RCC 7860 (cell line): ENCODE measurements at regions not wholly inside any gene's neighbourhood (a gene's known extent, or its start where the extent isn't known, plus 50 kb on each side); places are given as distances from the start of the nearest gene placed in this dataset.
"Not testable (repeated sequence)": the region's sequence is repeated elsewhere in the genome, so short reads cannot be mapped to it uniquely, and the experiment has no call there.

Experiments
- DNase-seq: peaks from one replicate; pipeline ENCODE4 v3.0.0-alpha.2; 2015; ENCODE audit warnings: low spot score
- FAIRE-seq: peaks from 2 replicates; lab custom pipeline; 2012; peaks lifted over from hg19 to GRCh38; lab: Jason Lieb, UNC

DNA sequence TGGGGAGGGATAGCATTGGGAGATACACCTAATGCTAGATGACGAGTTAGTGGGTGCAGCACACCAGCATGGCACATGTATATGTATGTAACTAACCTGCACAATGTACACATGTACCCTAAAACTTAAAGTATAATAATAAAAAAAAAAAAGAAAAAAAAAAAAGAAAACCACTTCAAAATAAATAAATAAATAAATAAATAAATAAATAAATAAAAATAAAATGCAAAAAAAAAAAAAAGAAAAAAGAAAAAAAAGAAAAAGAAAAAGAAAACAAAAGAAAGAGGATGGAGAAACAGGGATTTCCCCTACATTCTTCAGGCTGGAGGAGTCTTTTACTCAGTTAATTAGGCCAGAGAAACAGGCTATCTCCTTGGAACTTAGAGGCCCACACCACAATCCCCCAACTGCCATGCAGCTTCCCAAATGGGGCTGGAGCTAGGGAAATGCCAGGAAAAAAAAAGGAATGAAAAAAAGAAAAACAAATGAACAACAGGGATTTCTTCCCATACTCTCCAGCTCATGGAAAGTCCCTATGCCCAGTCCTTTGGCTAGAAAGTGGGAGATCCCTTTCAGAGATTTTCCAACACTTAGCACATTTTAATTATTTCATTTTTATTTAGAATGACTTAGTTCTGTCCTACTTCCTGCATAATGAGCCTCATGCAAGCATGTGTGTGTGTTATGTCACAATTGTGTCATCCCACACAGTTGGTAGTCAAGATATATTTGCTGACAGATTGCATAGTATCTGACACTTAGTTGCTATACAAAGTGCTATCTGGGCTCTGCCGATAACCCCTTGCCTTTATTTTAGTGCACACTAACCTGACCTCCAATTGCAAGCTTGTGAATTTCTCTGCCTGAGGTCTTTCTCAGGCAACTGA is 486.4 kb downstream of the PLPP3 start:
- FAIRE-seq (no peak), DNase-seq (no peak)

- not testable (repeated sequence) for DNase-seq, FAIRE-seq
Observed at GRCh38 chr1:56089826-56090225, 489.5 kb downstream of the PLPP3 start.

- no peak for DNase-seq
- no peak for FAIRE-seq
Observed at GRCh38 chr1:56084246-56084645, 495.1 kb downstream of the PLPP3 start.

- FAIRE-seq (no peak), DNase-seq (no peak)
Observed at GRCh38 chr1:56081736-56082135, 497.6 kb downstream of the PLPP3 start.

GRCh38 chr1:56081173-56081572 is 498.2 kb downstream of the PLPP3 start:
- no peak for FAIRE-seq
- DNase-seq = no peak

- DNase-seq (no peak), FAIRE-seq (no peak)
Observed at GRCh38 chr1:56080123-56080522, 499.2 kb downstream of the PLPP3 start.

GRCh38 chr1:56079391-56079790 is 500.0 kb downstream of the PLPP3 start:
- no peak for FAIRE-seq

GRCh38 chr1:56077206-56077605 is 502.2 kb downstream of the PLPP3 start:
- DNase-seq = no peak
- no peak for FAIRE-seq

More at GRCh38 chr1:56079391-56079790, 500.0 kb downstream of the PLPP3 start:
- no peak for DNase-seq

DNA sequence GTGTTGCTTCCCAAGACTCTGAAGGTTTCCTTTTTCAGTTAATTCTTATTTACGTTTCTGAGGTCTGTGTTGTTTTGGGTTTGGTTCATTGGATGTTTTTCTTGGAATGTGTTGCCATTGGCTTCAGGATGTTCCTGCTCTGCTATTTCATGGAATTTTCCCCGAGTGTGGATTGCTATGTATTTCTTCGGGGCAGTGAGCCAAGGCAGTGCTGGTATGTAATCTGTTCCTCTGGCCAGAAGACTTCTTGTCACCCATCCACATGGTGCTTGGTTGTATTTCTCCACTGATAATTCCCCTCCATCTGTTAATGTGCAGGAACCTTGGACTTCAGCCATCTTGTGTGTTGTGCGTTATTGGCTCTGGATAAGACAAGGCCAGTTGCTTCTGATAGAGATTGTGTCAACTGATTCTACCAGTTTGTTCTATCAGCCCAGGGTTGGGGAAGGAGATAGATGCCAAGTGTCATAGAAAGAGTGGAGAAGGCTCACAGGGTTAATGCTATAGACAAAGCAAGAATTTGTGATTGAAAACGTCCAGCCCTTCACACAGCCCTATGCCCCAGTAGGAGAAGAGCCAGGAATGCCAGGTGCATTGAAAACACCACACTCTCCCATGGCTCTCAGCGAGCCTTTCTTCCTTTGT is 505.2 kb downstream of the PLPP3 start:
- DNase-seq = no peak
- no peak for FAIRE-seq

- DNase-seq = no peak
Observed at GRCh38 chr1:56073614-56074006, 505.8 kb downstream of the PLPP3 start.

DNA sequence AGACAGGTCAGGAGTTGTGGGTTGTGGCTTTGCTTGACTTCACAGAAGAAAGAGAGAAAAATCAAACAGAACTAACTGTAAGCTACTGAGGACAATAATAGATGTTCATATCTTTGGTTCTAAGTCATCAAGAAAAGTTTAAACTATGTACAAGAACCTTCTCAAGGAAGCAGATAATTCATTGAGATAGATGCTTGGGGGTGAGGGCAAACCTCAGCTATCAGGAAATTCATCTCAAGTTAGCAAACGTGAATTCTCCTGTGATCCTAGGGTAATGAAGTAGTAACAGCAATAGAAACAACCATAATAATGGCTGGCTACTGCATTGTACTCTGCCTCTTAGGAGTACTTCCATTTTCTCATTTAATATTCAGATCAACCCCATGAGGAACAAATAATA is 506.2 kb downstream of the PLPP3 start:
- DNase-seq (no peak), FAIRE-seq (no peak)

More at GRCh38 chr1:56073614-56074006, 505.8 kb downstream of the PLPP3 start:
- no peak for FAIRE-seq

DNA sequence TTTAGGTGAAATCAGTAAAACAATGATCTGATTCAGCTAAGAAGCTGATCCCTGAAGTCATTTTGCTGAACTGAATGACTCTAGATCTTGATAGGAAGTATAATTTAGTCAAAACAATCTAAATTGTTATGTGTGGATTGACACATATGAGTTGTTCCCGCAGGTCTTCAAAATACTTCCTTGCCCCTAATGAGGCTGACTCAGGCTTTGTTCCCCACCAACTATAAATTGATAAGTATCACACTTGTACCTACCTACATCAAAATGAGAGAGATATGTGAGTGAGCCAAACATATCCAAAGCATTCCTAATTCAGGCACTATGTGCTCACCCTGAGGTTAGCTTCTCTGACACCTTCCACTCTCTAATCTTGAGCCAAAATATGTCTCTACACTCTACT is 507.1 kb downstream of the PLPP3 start:
- DNase-seq (no peak), FAIRE-seq (no peak)

DNA sequence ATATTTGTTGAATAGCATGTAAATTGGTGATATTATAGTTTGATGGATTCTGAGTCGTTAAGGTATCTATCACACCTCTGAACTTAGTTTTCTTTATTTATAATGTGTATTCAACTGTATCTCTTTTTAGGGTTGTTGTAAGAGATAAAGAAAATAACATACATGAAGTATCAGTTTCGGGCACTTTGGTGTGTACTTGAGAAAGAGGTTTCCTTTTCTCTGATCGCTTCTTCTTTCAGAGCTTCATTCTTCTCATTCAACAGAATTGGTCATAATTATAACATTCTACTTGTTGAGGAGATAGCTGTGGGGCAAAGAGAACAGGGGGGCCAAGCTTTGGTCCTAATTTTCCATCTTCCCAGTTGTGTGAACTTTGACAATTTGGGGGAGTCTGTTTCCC is 508.0 kb downstream of the PLPP3 start:
- FAIRE-seq = no peak

DNA sequence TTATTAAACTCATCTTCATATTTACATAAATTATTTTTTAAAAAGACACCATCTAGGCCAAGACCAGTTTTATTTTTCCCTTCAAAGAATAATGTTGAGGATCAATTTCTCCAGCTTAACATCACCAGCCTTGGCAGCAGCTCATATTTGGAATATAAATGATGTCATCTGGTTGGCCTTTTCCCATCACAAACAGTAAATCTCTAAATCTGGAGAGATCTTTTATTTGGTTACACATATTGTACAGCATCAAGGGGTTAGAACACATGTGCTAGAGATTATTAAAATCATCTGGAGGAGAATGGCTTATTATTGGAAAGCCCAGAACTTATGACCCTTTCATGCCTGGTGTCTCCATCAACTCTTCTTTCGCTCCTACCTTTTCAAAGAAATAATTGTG is 508.8 kb downstream of the PLPP3 start:
- DNase-seq (no peak), FAIRE-seq (no peak)

More for the DNA sequence above, 508.0 kb downstream of the PLPP3 start:
- no peak for DNase-seq

- FAIRE-seq = no peak
- no peak for DNase-seq
Observed at GRCh38 chr1:56069824-56070223, 509.5 kb downstream of the PLPP3 start.

DNA sequence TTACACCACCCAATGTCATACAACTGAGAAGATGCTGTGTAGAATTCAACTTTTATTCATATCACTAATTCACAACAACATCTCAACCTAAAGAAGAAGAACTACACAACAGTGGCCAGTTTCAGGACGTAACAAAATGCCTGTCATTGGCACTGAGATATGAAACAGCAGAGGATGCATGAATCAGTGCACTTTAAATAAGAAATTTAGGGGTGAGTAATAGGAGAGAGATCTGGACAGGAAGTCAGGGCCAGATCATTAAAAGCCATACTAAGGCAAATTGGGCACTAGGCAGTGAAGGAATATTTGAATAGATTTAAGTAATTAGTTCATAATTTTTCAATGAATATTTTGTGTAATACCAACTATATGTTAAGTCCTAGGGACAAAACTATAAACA is 510.5 kb downstream of the PLPP3 start:
- DNase-seq = no peak

DNA sequence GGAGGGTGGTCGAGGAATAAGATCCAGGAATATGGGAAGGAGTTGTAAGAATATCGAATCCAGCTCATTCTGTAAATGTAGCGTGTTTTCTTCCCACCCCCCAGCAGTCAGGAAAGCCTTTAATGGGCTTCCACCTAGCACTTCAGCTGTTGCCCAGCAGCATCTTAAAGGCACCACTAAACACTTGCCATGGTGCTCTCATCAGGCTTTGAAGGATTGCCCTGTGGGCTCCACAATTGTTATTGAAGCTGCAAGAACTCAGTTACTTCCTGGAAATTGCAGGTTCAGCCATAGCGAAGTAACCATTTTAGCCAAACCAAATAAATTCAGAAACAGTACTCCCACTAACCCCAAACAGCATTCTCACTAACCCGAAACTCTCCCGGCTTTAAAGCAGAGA is 511.2 kb downstream of the PLPP3 start:
- FAIRE-seq = no peak
- DNase-seq = no peak

More for the DNA sequence above, 510.5 kb downstream of the PLPP3 start:
- peak; percentile 15 for FAIRE-seq

- FAIRE-seq = no peak
- DNase-seq = no peak
Observed at GRCh38 chr1:56065729-56066128, 513.6 kb downstream of the PLPP3 start.

- FAIRE-seq (no peak), DNase-seq (no peak)
Observed at GRCh38 chr1:56064705-56065104, 514.7 kb downstream of the PLPP3 start.

- DNase-seq (no peak), FAIRE-seq (no peak)
Observed at GRCh38 chr1:56063461-56063860, 515.9 kb downstream of the PLPP3 start.

GRCh38 chr1:56062625-56063024 is 516.7 kb downstream of the PLPP3 start:
- FAIRE-seq (no peak), DNase-seq (no peak)

DNA sequence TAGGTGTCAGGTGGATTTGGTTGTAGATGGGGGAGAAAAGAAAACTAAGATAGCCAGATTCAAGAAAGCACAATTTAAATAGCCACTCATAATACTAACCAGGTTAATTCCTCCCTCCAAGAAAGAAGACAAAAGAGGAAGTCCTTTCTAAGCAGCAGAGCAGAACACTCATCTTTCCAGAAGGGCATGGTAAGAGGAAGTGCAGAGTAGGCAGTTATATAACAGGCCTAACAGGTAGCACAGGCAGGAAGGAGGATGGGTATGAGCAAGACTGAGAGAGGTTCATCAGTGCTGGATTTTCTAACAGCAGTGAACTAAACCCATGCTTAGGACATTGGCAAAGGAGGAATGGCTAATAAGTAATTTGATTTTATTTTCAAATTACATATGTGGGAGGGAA is 517.5 kb downstream of the PLPP3 start:
- no peak for FAIRE-seq
- no peak for DNase-seq
